Duodenal mucosa (tissue), 2 donors: ENCODE measurements at regions not wholly inside any gene's neighbourhood (a gene's known extent, or its start where the extent isn't known, plus 50 kb on each side); places are given as distances from the start of the nearest gene placed in this dataset.
"Not testable (repeated sequence)": the region's sequence is repeated elsewhere in the genome, so short reads cannot be mapped to it uniquely, and the experiment has no call there.

Experiments
- H3K27ac ChIP-seq: one replicate; pipeline ENCODE4 v1.7.0; 2013; ENCODE audit warnings: low read depth, low read length
- H3K27me3 ChIP-seq, 2 donors: one replicate each; pipeline ENCODE4 v1.7.0; 2013; ENCODE audit warnings: low read length in 2 of 2, control low read depth in 1 of 2; ENCODE audit not compliant: insufficient read depth in 2 of 2, control insufficient read depth in 1 of 2
- H3K36me3 ChIP-seq, 2 donors: one replicate each; pipeline ENCODE4 v1.7.0; 2013; ENCODE audit warnings: low read length in 2 of 2, control low read depth in 1 of 2; ENCODE audit not compliant: insufficient read depth in 2 of 2, control insufficient read depth in 1 of 2
- H3K4me1 ChIP-seq, 2 donors: one replicate each; pipeline ENCODE4 v1.7.0; 2013; ENCODE audit warnings: low read length in 2 of 2, control low read depth in 1 of 2; ENCODE audit not compliant: insufficient read depth in 2 of 2, control insufficient read depth in 1 of 2
- H3K4me3 ChIP-seq, 2 donors: one replicate each; pipeline ENCODE4 v1.7.0; 2013; ENCODE audit warnings: low read length in 2 of 2, low read depth in 1 of 2
- H3K9ac ChIP-seq, 2 donors: one replicate each; pipeline ENCODE4 v1.7.0; 2013; ENCODE audit warnings: low read length in 2 of 2, low read depth in 1 of 2
- H3K9me3 ChIP-seq, 2 donors: one replicate each; pipeline ENCODE4 v1.7.0; 2013; ENCODE audit warnings: low read length in 2 of 2, control low read depth in 1 of 2; ENCODE audit not compliant: control insufficient read depth in 1 of 2

DNA sequence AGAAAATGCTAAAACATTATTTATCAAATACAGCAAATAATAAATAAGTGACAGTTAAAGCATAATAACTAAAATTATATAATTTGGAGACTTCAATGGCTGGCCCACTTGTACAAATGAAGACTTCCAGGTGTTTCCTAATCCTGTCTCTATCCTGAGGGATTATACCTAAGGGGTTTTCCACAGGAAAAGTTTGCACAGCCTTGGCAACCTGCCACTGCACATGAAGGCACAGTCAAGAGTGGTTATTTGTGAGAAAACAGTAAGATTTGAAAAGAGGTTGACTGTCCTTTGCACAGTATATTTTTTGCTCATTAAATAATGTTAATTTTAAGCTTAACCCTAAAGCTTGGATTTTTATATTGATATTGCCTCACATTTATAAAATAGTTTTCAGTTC is 655.9 kb downstream of the TTLL7 start:
- not testable (repeated sequence) for H3K9me3 ChIP-seq, H3K4me3 ChIP-seq, H3K36me3 ChIP-seq, H3K9ac ChIP-seq, H3K4me1 ChIP-seq, H3K27ac ChIP-seq, H3K27me3 ChIP-seq

DNA sequence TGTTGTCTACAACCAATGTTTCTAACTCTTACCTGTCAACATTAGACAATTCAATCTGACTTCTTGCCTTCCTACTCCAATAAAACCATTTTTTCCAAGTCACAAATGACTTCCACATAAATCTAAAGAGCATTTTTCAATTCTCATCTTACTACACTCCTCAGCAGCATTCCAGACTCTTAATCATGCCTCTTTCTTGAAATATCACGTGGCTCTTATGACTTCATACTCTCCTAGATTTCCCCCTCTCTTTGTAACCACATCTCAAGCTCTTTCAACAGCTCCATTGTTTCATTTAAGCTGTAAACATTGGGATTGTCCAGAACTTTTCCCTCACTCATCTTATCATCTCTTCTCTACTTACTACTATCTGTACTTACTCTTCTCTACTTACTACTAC is 666.6 kb downstream of the TTLL7 start:
- not testable (repeated sequence) for H3K4me3 ChIP-seq, H3K9ac ChIP-seq, H3K27me3 ChIP-seq, H3K27ac ChIP-seq, H3K4me1 ChIP-seq, H3K9me3 ChIP-seq, H3K36me3 ChIP-seq

DNA sequence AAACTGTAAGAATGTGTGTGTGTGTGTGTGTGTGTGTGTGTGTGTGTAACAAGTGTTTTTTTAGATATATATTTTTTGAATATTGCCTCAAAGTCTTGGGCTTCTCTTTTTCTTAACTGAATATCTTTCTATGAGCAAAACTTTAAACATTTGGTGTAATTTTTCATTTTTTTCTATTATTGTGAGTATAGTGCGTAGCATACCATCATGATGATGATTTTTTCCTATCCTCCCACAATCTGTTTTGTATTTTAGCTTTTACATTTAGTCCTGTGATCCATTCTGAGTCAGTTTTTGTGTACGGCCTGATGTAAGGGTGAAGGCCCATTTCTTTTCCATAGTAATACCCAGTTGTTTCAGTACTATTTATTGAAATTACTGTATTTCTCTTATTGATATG is 680.6 kb downstream of the TTLL7 start:
- Histone ChIP-seq H3K27me3 (no peaks in the 10 kb centered on the region), H3K27ac (no peak overlapping the region)

DNA sequence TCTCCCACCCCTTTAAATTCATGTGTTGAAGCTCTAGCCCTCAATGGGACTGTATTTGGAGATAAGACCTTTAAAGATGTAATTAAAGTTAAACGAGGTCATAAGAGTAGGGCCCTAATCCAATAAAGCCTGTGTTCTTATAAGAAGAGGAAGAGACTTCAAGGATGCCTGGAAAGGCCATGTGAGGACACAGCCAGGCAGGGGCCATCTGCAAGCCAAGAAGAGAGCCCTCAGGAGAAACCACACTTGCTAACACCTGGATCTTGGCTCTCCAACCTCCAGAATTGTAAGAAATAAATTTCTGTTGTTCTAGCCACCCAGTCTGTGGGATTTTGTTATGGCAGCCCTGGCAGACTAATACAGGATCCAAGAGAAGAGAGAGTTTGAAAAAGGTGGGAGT is 683.5 kb downstream of the TTLL7 start:
- H3K27ac ChIP-seq, H3K4me3 ChIP-seq, H3K27me3 ChIP-seq, H3K9ac ChIP-seq, H3K4me1 ChIP-seq, H3K36me3 ChIP-seq, H3K9me3 ChIP-seq: not testable (repeated sequence)

More for the DNA sequence above, 680.6 kb downstream of the TTLL7 start:
- no peak overlapping the region for H3K4me3 ChIP-seq
- no peaks in the 10 kb centered on the region for H3K36me3 ChIP-seq
- no peaks in the 10 kb centered on the region for H3K4me1 ChIP-seq
- H3K9me3 ChIP-seq: no peaks in the 10 kb centered on the region
- H3K9ac ChIP-seq: no peak overlapping the region

DNA sequence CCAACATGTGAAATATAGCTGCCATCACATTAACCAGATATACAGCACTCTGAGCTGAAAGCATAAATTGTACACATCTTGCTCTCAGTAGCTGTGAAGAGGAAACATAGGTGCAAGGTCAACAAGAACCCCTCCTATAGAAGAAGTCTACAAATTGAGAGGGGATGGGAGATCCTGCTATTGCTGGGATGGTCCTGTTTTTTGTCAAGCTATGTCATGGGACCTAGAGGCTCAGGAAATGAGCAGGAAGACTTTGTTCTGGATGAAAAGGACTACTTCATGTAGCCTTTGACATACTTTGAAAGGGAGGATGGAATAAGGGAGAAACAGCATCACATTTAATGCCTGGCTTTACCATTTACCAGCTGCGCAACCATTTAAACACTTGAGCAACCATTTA is 688.8 kb downstream of the TTLL7 start:
- H3K4me3 ChIP-seq, H3K27ac ChIP-seq, H3K9ac ChIP-seq, H3K36me3 ChIP-seq, H3K9me3 ChIP-seq, H3K4me1 ChIP-seq, H3K27me3 ChIP-seq: not testable (repeated sequence)

DNA sequence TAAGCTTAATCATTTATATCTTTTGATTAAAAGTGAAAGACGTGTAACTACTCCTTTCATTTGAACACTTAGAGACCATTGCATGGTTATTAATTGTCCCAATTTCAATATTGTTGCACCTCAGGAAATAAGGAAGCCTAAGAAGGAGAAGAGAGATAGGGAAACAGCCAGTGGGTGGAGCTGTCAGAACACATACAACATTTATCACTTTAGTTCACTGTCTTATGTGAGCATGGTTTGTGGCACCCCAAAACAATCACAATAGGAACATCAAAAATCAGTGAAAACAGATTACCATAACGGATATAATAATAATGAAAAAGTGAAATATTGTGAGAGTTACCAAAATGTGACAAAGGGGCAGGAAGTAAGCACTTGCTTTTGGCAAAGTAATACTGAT is 689.9 kb downstream of the TTLL7 start:
- not testable (repeated sequence) for H3K27ac ChIP-seq, H3K36me3 ChIP-seq, H3K9ac ChIP-seq, H3K4me3 ChIP-seq, H3K4me1 ChIP-seq, H3K9me3 ChIP-seq, H3K27me3 ChIP-seq

DNA sequence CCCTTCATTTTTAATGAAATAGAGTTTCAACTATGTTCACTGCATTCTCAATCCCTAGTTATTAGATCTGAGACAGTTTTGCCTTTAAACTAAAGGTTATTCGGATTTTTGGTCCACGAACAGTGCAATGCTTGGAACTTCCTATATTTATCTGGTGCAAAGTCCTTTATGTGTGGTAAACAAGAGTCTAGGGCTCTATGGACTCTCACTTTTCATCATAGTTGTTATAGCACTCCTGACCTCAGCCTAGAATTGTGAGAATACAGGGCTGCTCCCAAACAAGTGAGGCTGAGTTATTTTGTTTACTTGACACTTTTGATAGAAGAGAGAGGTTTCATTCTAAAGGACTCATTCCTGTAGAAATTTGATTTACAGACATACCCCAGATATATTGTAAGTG is 692.1 kb downstream of the TTLL7 start:
- H3K27me3 ChIP-seq, H3K9me3 ChIP-seq, H3K4me3 ChIP-seq, H3K9ac ChIP-seq, H3K27ac ChIP-seq, H3K36me3 ChIP-seq, H3K4me1 ChIP-seq: not testable (repeated sequence)

DNA sequence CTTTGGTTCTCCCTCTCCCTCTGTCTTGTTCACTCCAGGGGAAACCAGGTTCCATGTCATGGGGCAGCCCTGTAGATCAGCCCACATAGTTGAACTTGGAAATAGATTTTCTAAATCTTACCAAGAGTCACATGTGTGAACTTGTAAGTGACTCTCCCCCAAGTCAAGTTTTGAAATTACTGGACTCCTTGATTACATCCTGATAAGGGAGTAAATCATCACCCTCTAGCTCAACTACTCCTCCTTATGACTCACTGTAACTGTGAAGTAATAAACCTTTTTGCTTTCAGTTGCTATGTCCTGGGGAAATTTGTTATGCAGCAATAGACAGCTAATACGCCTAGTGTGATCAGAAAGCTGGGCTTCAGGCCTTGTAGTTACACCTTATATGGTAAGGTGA is 703.3 kb downstream of the TTLL7 start:
- not testable (repeated sequence) for H3K4me3 ChIP-seq, H3K9ac ChIP-seq, H3K27ac ChIP-seq, H3K36me3 ChIP-seq, H3K9me3 ChIP-seq, H3K27me3 ChIP-seq, H3K4me1 ChIP-seq

DNA sequence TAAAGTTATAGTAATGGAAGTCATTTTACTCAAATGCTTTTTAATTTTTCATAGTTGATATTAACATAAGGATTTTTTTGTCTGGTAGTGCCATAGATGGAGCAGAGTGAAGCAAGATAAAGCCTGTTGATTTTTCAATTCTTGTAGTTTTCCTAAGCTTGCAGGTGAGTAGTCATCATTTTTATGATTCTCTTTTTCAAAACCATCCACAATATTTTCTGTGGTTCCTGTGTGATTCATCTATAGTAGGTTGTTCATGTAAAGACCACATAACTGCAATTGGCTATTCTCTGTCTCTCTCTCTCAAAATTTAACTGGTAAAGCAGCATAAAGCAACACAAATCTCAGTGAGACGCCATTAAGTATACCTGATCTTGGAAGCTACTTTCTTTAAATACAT is 711.5 kb downstream of the TTLL7 start:
- H3K27me3 ChIP-seq, H3K36me3 ChIP-seq, H3K9ac ChIP-seq: not testable (repeated sequence)

DNA sequence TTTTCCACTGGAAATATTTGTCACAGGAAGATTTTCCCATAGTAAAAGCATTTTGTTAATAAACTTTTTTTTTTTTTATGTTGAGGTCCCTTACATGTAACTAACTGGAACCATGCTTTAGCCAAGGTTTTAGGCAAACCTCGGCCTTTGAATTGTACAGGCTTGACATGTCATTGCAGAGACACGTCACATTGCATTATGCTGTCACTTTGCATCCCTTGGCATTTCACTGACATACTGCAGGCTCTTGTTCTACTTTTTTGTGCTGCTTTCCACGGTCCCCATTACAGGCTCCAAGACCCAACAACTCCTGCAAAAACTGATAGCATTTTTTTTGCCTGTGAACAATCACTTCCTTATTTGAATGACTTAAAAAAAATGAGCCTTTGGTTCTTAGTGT is 724.3 kb downstream of the TTLL7 start:
- not testable (repeated sequence) for H3K4me1 ChIP-seq, H3K4me3 ChIP-seq, H3K27me3 ChIP-seq

More for the DNA sequence above, 711.5 kb downstream of the TTLL7 start:
- H3K4me1 ChIP-seq, H3K9me3 ChIP-seq, H3K27ac ChIP-seq, H3K4me3 ChIP-seq: not testable (repeated sequence)

DNA sequence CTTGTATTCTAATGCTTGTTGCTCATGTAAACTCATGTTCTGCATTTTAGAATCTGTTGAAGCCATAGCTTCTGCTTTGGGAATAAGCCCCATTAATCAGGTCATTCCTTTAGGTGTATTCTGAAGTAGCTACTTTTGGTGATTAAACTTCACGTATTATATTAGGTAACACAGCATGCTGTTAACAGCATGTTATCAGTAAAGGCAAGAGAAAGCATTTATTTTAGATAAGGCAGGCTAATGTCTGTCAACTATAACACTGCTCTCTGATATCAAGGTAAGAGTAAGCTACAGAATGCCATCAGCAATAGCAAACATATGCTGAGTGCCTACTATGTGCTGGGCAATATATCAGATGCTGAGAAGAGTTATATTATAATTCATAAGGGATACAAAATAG is 726.4 kb downstream of the TTLL7 start:
- H3K9ac ChIP-seq, H3K36me3 ChIP-seq, H3K27ac ChIP-seq, H3K4me1 ChIP-seq, H3K4me3 ChIP-seq, H3K27me3 ChIP-seq, H3K9me3 ChIP-seq: not testable (repeated sequence)

More for the DNA sequence above, 724.3 kb downstream of the TTLL7 start:
- H3K36me3 ChIP-seq, H3K27ac ChIP-seq, H3K9ac ChIP-seq, H3K9me3 ChIP-seq: not testable (repeated sequence)
